Spleen (tissue), 7 donors: ENCODE measurements at regions not wholly inside any gene's neighbourhood (a gene's known extent, or its start where the extent isn't known, plus 50 kb on each side); places are given as distances from the start of the nearest gene placed in this dataset.

Source experiments
- CTCF ChIP-seq, 11 experiments: fragments of 200-600 bp in 7 of 11; fragments of 450-650 bp in 4 of 11; sonication (generic) in 4 of 11; IDR thresholded peaks in 8 of 11; conservative IDR thresholded peaks in 3 of 11; 1 replicate in 7 of 11; 2 replicates in 4 of 11; pipeline versions ENCODE4 v1.4.0 to v1.8.0; 2016 to 2021; ENCODE audit warnings: antibody characterized with exemption in 11 of 11, inconsistent platforms in 4 of 11, mild to moderate bottlenecking in 1 of 11
- POLR2AphosphoS5 ChIP-seq, 3 donors: sonication (generic); formaldehyde crosslinking; IDR thresholded peaks; one replicate each; pipeline ENCODE4 v1.5.1; 2017; ENCODE audit warnings: antibody characterized with exemption in 3 of 3
- donor health status: DM: no; HTN: no; CAD: no; lungs with moderate emphysema.
- donor health status: DM: no; HTN: no; CAD: no.
- donor health status: DM: no; HTN: no; CAD: no.

GRCh38 chr1:234669499-234669898, 59.5 kb upstream of the IRF2BP2 start:
- TF ChIP-seq CTCF (IDR thresholded peaks at IDR 0.05 in 8 of 11, conservative IDR thresholded peaks at IDR 0.05 in 3 of 11) (no peak), POLR2AphosphoS5 (IDR thresholded peaks at IDR 0.05) (no peak)
